ENCODE measurements at regions not wholly inside any gene's neighbourhood (a gene's known extent, or its start where the extent isn't known, plus 50 kb on each side); places are given as distances from the start of the nearest gene placed in this dataset.
"Not testable (repeated sequence)": the region's sequence is repeated elsewhere in the genome, so short reads cannot be mapped to it uniquely, and the experiment has no call there.

DNA sequence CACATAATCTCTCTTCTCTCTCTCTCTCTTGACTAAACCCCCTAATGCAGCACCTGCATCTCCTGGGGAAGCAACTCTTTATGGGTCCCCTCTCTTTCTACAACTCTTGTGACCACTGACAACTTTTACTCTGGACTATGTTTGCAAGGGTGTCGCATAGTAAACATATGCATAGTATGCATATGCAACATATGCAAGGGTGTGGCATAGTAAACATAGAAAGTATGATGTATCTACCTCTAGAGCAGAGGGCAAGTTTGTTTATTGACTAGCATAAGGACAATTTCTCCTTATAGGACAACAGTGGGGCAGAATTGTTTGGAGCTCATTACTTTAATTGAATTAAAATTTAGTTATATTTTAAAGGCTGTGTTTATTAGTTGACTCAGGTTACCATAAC is 462.5 kb downstream of the AMY1C start:
- Histone ChIP-seq H3K27me3 (ENCODE audit: control insufficient read depth in 1 of 2, insufficient read depth in 2 of 2, low read length in 2 of 2) (no peaks in the 10 kb centered on the region), H3K9me3 (ENCODE audit: control insufficient read depth in 2 of 2, low read length in 2 of 2) (no peaks in the 10 kb centered on the region), H3K36me3 (ENCODE audit: control insufficient read depth in 2 of 2, insufficient read depth in 2 of 2, low read length in 2 of 2) (no peaks in the 10 kb centered on the region), H3K9ac (ENCODE audit: low read length in 2 of 2) (no peak overlapping the region), H3K4me1 (ENCODE audit: control insufficient read depth, insufficient read depth, low read length) (no peaks in the 10 kb centered on the region), H3K27ac (ENCODE audit: low read length) (no peak overlapping the region), H3K4me3 (ENCODE audit: low read length in 2 of 2) (no peak overlapping the region)

DNA sequence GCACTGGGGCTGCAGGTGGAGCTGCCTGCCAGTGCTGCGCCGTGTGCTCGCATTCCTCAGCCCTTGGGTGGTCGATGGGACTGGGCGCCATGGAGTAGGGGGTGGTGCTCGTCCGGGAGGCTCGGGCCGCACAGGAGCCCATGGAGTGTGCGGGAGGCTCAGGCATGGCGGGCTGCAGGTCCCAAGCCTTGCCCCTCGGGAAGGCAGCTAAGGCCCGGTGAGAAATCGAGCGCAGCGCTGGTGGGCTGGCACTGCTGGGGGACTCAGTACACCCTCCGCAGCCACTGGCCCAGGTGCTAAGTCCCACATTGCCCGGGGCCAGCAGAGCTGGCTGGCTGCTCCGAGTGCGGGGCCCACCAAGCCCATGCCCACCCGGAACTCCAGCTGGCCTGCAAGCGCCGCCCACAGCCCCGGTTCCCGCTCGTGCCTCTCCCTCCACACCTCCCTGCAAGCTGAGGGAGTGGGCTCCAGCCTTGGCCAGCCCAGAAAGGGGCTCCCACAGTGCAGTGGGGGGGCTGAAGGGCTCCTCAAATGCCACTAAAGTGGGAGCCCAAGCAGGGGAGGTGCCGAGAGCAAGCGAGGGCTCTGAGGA is 467.8 kb downstream of the AMY1C start:
- H3K36me3 ChIP-seq (ENCODE audit: control insufficient read depth in 2 of 2, insufficient read depth in 2 of 2, low read length in 2 of 2); H3K9me3 ChIP-seq (ENCODE audit: control insufficient read depth in 2 of 2, low read length in 2 of 2); H3K9ac ChIP-seq (ENCODE audit: low read length in 2 of 2); H3K4me1 ChIP-seq (ENCODE audit: control insufficient read depth, insufficient read depth, low read length); H3K27ac ChIP-seq (ENCODE audit: low read length); H3K27me3 ChIP-seq (ENCODE audit: control insufficient read depth in 1 of 2, insufficient read depth in 2 of 2, low read length in 2 of 2); H3K4me3 ChIP-seq (ENCODE audit: low read length in 2 of 2): not testable (repeated sequence)

DNA sequence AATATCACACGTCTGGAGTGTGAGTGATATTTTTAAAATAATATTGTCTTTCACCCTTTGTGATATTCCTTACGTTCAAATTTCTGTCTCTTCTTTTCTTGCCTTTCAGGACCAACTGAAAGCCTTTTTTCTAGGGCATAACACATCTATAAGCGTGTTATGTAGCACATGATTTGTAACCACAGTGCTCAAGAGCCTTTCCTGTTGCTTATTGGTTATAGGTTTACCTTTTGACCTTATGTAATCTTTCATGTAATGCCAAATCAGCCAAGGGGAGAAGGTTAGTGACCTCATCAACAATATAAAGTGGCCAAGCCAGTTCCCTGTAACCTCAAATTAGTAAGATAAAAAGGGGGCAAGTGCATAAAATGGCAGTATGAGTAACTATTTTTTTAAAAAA is 480.2 kb downstream of the AMY1C start:
- Histone ChIP-seq H3K9me3 (ENCODE audit: control insufficient read depth in 2 of 2, low read length in 2 of 2) (no peaks in the 10 kb centered on the region), H3K4me1 (ENCODE audit: control insufficient read depth, insufficient read depth, low read length) (no peaks in the 10 kb centered on the region), H3K9ac (ENCODE audit: low read length in 2 of 2) (no peak overlapping the region), H3K27me3 (ENCODE audit: control insufficient read depth in 1 of 2, insufficient read depth in 2 of 2, low read length in 2 of 2) (no peaks in the 10 kb centered on the region), H3K4me3 (ENCODE audit: low read length in 2 of 2) (no peak overlapping the region), H3K36me3 (ENCODE audit: control insufficient read depth in 2 of 2, insufficient read depth in 2 of 2, low read length in 2 of 2) (no peaks in the 10 kb centered on the region), H3K27ac (ENCODE audit: low read length) (no peak overlapping the region)

GRCh38 chr1:104231676-104232075 is 482.0 kb downstream of the AMY1C start:
- no peaks in the 10 kb centered on the region for H3K27me3 ChIP-seq (ENCODE audit: control insufficient read depth in 1 of 2, insufficient read depth in 2 of 2, low read length in 2 of 2)
- H3K4me3 ChIP-seq (ENCODE audit: low read length in 2 of 2) = no peak overlapping the region
- H3K9ac ChIP-seq (ENCODE audit: low read length in 2 of 2) = no peak overlapping the region
- no peaks in the 10 kb centered on the region for H3K4me1 ChIP-seq (ENCODE audit: control insufficient read depth, insufficient read depth, low read length)
- H3K36me3 ChIP-seq (ENCODE audit: control insufficient read depth in 2 of 2, insufficient read depth in 2 of 2, low read length in 2 of 2) = no peaks in the 10 kb centered on the region
- no peak overlapping the region for H3K27ac ChIP-seq (ENCODE audit: low read length)
- no peaks in the 10 kb centered on the region for H3K9me3 ChIP-seq (ENCODE audit: control insufficient read depth in 2 of 2, low read length in 2 of 2)

DNA sequence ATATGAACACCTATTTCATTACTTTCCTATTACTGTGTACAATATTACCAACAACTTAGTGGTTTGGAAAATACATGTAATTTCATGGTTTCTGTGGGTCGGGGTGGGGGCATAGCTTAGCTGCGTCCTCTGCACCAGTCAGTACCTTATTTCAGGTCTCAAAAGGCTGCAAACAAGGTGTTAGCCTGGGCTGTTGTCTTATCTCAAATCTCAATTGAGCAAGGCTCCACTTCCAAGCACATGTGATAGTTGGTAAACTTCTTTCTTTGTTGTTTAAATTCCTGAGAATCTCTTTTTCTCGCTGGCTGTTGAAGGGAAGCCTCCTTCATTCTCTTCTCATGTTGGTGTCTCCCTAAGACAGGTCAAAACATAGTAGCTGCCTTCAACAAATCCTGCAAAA is 485.4 kb downstream of the AMY1C start:
- Histone ChIP-seq H3K27me3 (ENCODE audit: control insufficient read depth in 1 of 2, insufficient read depth in 2 of 2, low read length in 2 of 2) (no peaks in the 10 kb centered on the region), H3K9ac (ENCODE audit: low read length in 2 of 2) (no peak overlapping the region), H3K4me1 (ENCODE audit: control insufficient read depth, insufficient read depth, low read length) (no peaks in the 10 kb centered on the region), H3K4me3 (ENCODE audit: low read length in 2 of 2) (no peak overlapping the region), H3K27ac (ENCODE audit: low read length) (no peak overlapping the region), H3K9me3 (ENCODE audit: control insufficient read depth in 2 of 2, low read length in 2 of 2) (no peaks in the 10 kb centered on the region), H3K36me3 (ENCODE audit: control insufficient read depth in 2 of 2, insufficient read depth in 2 of 2, low read length in 2 of 2) (no peaks in the 10 kb centered on the region)

DNA sequence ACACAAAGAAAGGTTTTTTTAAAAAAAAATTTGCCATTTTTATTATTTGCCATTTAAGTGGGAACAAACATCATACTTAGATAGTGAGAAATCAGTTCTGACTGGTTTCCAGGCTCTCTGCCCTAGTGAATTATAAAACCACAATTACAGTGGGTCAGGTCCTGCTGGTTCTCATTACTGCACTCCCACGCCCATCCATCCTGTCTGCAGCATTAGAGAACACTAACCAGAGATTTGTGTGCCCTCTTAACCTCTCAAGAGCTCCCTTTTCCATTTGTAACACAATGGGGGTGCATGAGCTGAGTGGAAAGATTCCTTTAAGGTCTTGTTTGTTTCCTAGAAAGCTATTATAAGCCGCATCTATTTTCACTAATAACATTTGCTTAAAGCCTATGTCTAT is 489.3 kb downstream of the AMY1C start:
- no peak overlapping the region for H3K9ac ChIP-seq (ENCODE audit: low read length in 2 of 2)
- no peak overlapping the region for H3K4me3 ChIP-seq (ENCODE audit: low read length in 2 of 2)
- no peak overlapping the region for H3K27ac ChIP-seq (ENCODE audit: low read length)
- no peaks in the 10 kb centered on the region for H3K9me3 ChIP-seq (ENCODE audit: control insufficient read depth in 2 of 2, low read length in 2 of 2)
- no peaks in the 10 kb centered on the region for H3K4me1 ChIP-seq (ENCODE audit: control insufficient read depth, insufficient read depth, low read length)
- no peaks in the 10 kb centered on the region for H3K36me3 ChIP-seq (ENCODE audit: control insufficient read depth in 2 of 2, insufficient read depth in 2 of 2, low read length in 2 of 2)
- H3K27me3 ChIP-seq (ENCODE audit: control insufficient read depth in 1 of 2, insufficient read depth in 2 of 2, low read length in 2 of 2) = no peaks in the 10 kb centered on the region

- H3K36me3 ChIP-seq (ENCODE audit: control insufficient read depth in 2 of 2, insufficient read depth in 2 of 2, low read length in 2 of 2) = no peaks in the 10 kb centered on the region
Observed at GRCh38 chr1:104248385-104248784, 498.7 kb downstream of the AMY1C start.

GRCh38 chr1:104259481-104259880 is 509.8 kb downstream of the AMY1C start:
- no peak overlapping the region for H3K27ac ChIP-seq (ENCODE audit: low read length)
- H3K9ac ChIP-seq (ENCODE audit: low read length in 2 of 2) = no peak overlapping the region
- no peaks in the 10 kb centered on the region for H3K27me3 ChIP-seq (ENCODE audit: control insufficient read depth in 1 of 2, insufficient read depth in 2 of 2, low read length in 2 of 2)
- H3K9me3 ChIP-seq (ENCODE audit: control insufficient read depth in 2 of 2, low read length in 2 of 2) = no peaks in the 10 kb centered on the region
- no peaks in the 10 kb centered on the region for H3K36me3 ChIP-seq (ENCODE audit: control insufficient read depth in 2 of 2, insufficient read depth in 2 of 2, low read length in 2 of 2)
- H3K4me1 ChIP-seq (ENCODE audit: control insufficient read depth, insufficient read depth, low read length) = no peaks in the 10 kb centered on the region
- no peak overlapping the region for H3K4me3 ChIP-seq (ENCODE audit: low read length in 2 of 2)

More at GRCh38 chr1:104248385-104248784, 498.7 kb downstream of the AMY1C start:
- H3K27ac ChIP-seq (ENCODE audit: low read length) = no peak overlapping the region
- H3K9ac ChIP-seq (ENCODE audit: low read length in 2 of 2) = no peak overlapping the region
- no peaks in the 10 kb centered on the region for H3K4me1 ChIP-seq (ENCODE audit: control insufficient read depth, insufficient read depth, low read length)
- H3K27me3 ChIP-seq (ENCODE audit: control insufficient read depth in 1 of 2, insufficient read depth in 2 of 2, low read length in 2 of 2) = no peaks in the 10 kb centered on the region
- no peak overlapping the region for H3K4me3 ChIP-seq (ENCODE audit: low read length in 2 of 2)
- H3K9me3 ChIP-seq (ENCODE audit: control insufficient read depth in 2 of 2, low read length in 2 of 2) = no peaks in the 10 kb centered on the region

DNA sequence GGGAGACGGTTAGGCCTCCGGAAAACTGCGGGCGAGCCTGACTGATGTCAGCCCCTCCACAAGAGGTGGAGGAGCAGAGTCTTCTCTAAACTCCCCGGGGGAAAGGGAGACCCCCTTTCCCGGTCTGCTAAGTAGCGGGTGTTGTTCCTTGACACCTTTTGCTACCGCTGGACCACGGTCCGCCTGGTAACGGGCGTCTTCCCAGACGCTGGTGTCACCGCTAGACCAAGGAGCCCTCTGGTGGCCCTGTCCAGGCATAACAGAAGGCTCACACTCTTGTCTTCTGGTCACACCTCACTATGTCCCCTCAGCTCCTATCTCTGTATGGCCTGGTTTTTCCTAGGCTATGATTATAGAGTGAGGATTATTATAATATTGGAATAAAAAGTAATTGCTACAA is 513.4 kb downstream of the AMY1C start:
- not testable (repeated sequence) for H3K27ac ChIP-seq (ENCODE audit: low read length); H3K9ac ChIP-seq (ENCODE audit: low read length in 2 of 2); H3K4me3 ChIP-seq (ENCODE audit: low read length in 2 of 2); H3K36me3 ChIP-seq (ENCODE audit: control insufficient read depth in 2 of 2, insufficient read depth in 2 of 2, low read length in 2 of 2); H3K27me3 ChIP-seq (ENCODE audit: control insufficient read depth in 1 of 2, insufficient read depth in 2 of 2, low read length in 2 of 2); H3K9me3 ChIP-seq (ENCODE audit: control insufficient read depth in 2 of 2, low read length in 2 of 2); H3K4me1 ChIP-seq (ENCODE audit: control insufficient read depth, insufficient read depth, low read length)

DNA sequence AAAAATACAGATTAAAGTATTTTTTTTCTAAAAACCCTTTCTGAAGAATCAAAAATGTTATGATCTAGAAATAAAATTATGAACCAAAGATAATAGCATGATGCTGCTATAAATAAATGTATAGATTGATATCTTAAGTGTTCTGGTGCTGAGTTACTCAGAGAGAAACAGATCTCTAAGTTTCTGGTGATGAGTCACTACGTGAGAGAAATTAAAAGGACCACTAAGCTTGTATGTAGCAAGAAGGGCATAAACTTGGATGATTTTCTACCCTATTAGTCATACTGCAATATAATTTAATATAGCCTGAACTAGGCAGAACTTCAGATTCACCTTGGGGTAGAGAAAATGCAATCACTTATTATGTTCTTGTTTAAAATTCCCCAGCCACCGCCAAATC is 514.8 kb downstream of the AMY1C start:
- no peaks in the 10 kb centered on the region for H3K4me1 ChIP-seq (ENCODE audit: control insufficient read depth, insufficient read depth, low read length)
- no peak overlapping the region for H3K27ac ChIP-seq (ENCODE audit: low read length)
- no peaks in the 10 kb centered on the region for H3K27me3 ChIP-seq (ENCODE audit: control insufficient read depth in 1 of 2, insufficient read depth in 2 of 2, low read length in 2 of 2)
- H3K4me3 ChIP-seq (ENCODE audit: low read length in 2 of 2) = no peak overlapping the region
- H3K36me3 ChIP-seq (ENCODE audit: control insufficient read depth in 2 of 2, insufficient read depth in 2 of 2, low read length in 2 of 2) = no peaks in the 10 kb centered on the region
- no peak overlapping the region for H3K9ac ChIP-seq (ENCODE audit: low read length in 2 of 2)
- no peaks in the 10 kb centered on the region for H3K9me3 ChIP-seq (ENCODE audit: control insufficient read depth in 2 of 2, low read length in 2 of 2)

- Histone ChIP-seq H3K27me3 (ENCODE audit: control insufficient read depth in 1 of 2, insufficient read depth in 2 of 2, low read length in 2 of 2) (no peaks in the 10 kb centered on the region), H3K9me3 (ENCODE audit: control insufficient read depth in 2 of 2, low read length in 2 of 2) (no peaks in the 10 kb centered on the region), H3K4me3 (ENCODE audit: low read length in 2 of 2) (no peak overlapping the region), H3K4me1 (ENCODE audit: control insufficient read depth, insufficient read depth, low read length) (no peaks in the 10 kb centered on the region), H3K27ac (ENCODE audit: low read length) (no peak overlapping the region), H3K9ac (ENCODE audit: low read length in 2 of 2) (no peak overlapping the region), H3K36me3 (ENCODE audit: control insufficient read depth in 2 of 2, insufficient read depth in 2 of 2, low read length in 2 of 2) (no peaks in the 10 kb centered on the region)
Observed at GRCh38 chr1:104265163-104265562, 515.5 kb downstream of the AMY1C start.

All from stomach smooth muscle (tissue), 2 donors.